Astrocyte (in vitro differentiated cells and primary cell): ENCODE measurements at regions not wholly inside any gene's neighbourhood (a gene's known extent, or its start where the extent isn't known, plus 50 kb on each side); places are given as distances from the start of the nearest gene placed in this dataset.

Experiments
- DNase-seq: peaks from one replicate; pipeline ENCODE4 v3.0.0-alpha.2; 2010; ENCODE audit warnings: low read depth
- FAIRE-seq: peaks from 2 replicates; lab custom pipeline; 2011; peaks lifted over from hg19 to GRCh38; lab: Jason Lieb, UNC
- H2AFZ ChIP-seq: 2 replicates; pipeline ENCODE4 v1.6.0; 2012; ENCODE audit warnings: low read depth, low read length, inconsistent platforms
- H3K27ac ChIP-seq: 2 replicates; pipeline ENCODE4 v1.5.1; 2011; ENCODE audit warnings: low read depth, low read length, inconsistent platforms
- H3K27me3 ChIP-seq: 2 replicates; pipeline ENCODE4 v1.6.0; 2011; ENCODE audit warnings: low read length, inconsistent platforms; ENCODE audit not compliant: insufficient read depth
- H3K36me3 ChIP-seq: 2 replicates; pipeline ENCODE4 v1.5.1; 2011; ENCODE audit warnings: low read length, inconsistent platforms; ENCODE audit not compliant: insufficient read depth
- H3K4me1 ChIP-seq: 2 replicates; pipeline ENCODE4 v1.5.1; 2011; ENCODE audit warnings: low read length, inconsistent platforms; ENCODE audit not compliant: insufficient read depth
- H3K4me2 ChIP-seq: 2 replicates; pipeline ENCODE4 v1.6.0; 2012; ENCODE audit warnings: low read length, inconsistent platforms
- H3K4me3 ChIP-seq: 2 replicates; pipeline ENCODE4 v1.5.1; 2011; ENCODE audit warnings: low read depth, mild to moderate bottlenecking, low read length, inconsistent platforms; ENCODE audit not compliant: insufficient read depth
- H3K79me2 ChIP-seq: 2 replicates; pipeline ENCODE4 v1.6.0; 2012; ENCODE audit warnings: mild to moderate bottlenecking, low read length, inconsistent platforms; ENCODE audit not compliant: insufficient read depth
- H3K9ac ChIP-seq: 2 replicates; pipeline ENCODE4 v1.6.0; 2012; ENCODE audit warnings: mild to moderate bottlenecking, low read length, inconsistent platforms
- H3K9me3 ChIP-seq: 2 replicates; pipeline ENCODE4 v1.5.1; 2012; ENCODE audit warnings: low read depth, mild to moderate bottlenecking, low read length, inconsistent platforms; ENCODE audit not compliant: insufficient read depth
- H4K20me1 ChIP-seq: 2 replicates; pipeline ENCODE4 v1.6.0; 2012; ENCODE audit warnings: low read length, inconsistent platforms; ENCODE audit not compliant: insufficient read depth
- H3K27ac Mint-ChIP-seq: one replicate; pipeline ENCODE4 v1.8.0; 2021; ENCODE audit warnings: mild to moderate bottlenecking, mixed read lengths; ENCODE audit not compliant: unreplicated experiment
- H3K27me3 Mint-ChIP-seq: one replicate; pipeline ENCODE4 v1.8.0; 2021; ENCODE audit warnings: low read depth, mixed read lengths; ENCODE audit not compliant: unreplicated experiment
- H3K36me3 Mint-ChIP-seq: one replicate; pipeline ENCODE4 v1.8.0; 2021; ENCODE audit warnings: low read depth, mixed read lengths; ENCODE audit not compliant: unreplicated experiment
- H3K4me1 Mint-ChIP-seq: one replicate; pipeline ENCODE4 v1.8.0; 2021; ENCODE audit warnings: low read depth, mixed read lengths; ENCODE audit not compliant: unreplicated experiment
- H3K4me3 Mint-ChIP-seq: one replicate; pipeline ENCODE4 v1.8.0; 2021; ENCODE audit warnings: mild to moderate bottlenecking, moderate library complexity, mixed read lengths; ENCODE audit not compliant: unreplicated experiment
- H3K9me3 Mint-ChIP-seq: one replicate; pipeline ENCODE4 v1.8.0; 2021; ENCODE audit warnings: mild to moderate bottlenecking, mixed read lengths; ENCODE audit not compliant: unreplicated experiment
- EZH2 ChIP-seq: IDR thresholded peaks from 2 replicates; pipeline ENCODE4 v1.6.1; 2012; ENCODE audit warnings: mild to moderate bottlenecking, low read length, inconsistent platforms; ENCODE audit not compliant: insufficient read depth
- TF ChIP-seq, protein P1 (sequence below): IDR thresholded peaks from 2 replicates; pipeline ENCODE4 v1.5.1; 2011; ENCODE audit warnings: low read depth, mild to moderate bottlenecking, inconsistent platforms, low read length, moderate library complexity; ENCODE audit not compliant: insufficient read depth

DNA sequence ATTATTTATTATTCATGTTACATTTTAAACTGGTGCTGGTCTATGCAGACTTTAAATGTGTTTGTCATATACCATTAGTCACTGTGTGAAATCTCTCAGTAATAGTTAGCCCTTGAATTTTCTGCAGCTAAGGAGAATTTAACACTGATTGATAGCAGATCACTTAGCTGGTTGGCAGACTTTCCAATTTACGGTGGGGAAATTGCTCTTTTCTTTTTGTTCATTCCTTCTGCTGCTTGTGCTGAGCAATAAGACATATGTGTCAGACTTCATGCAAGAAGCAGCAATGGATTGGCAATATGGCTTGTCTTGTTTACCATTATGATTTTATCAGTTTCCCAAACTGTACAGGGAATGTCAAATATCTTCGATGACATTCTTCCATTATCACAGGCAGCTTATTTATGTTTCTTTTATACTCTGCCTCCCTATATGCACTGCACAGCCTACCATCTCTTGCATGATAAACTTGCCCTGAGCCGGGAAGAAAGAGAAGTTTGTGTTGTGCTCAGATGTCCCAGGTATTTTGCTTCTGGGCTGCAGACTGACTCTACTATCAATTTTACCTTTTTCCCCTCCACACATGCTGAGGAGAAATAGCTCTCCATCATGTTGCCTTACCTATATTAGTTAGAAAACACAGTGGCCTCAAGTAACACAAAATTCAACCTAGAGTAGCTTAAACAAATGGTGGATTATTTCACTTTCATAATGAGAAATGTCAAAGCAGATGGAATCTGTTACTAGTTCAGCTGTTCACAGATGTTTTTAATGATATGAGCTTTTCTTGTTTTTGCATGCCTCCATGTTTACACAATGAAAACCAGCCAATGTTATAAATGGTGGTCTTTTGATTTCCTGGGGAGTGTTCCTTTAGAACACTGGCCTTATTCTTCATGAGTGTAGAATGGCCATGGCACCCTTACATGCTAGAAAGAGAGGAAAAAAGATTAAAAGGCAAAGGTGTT, 968.1 kb upstream of the GOT2 start:
- no peak for TF ChIP-seq EZH2
- TF ChIP-seq, protein P1, sequence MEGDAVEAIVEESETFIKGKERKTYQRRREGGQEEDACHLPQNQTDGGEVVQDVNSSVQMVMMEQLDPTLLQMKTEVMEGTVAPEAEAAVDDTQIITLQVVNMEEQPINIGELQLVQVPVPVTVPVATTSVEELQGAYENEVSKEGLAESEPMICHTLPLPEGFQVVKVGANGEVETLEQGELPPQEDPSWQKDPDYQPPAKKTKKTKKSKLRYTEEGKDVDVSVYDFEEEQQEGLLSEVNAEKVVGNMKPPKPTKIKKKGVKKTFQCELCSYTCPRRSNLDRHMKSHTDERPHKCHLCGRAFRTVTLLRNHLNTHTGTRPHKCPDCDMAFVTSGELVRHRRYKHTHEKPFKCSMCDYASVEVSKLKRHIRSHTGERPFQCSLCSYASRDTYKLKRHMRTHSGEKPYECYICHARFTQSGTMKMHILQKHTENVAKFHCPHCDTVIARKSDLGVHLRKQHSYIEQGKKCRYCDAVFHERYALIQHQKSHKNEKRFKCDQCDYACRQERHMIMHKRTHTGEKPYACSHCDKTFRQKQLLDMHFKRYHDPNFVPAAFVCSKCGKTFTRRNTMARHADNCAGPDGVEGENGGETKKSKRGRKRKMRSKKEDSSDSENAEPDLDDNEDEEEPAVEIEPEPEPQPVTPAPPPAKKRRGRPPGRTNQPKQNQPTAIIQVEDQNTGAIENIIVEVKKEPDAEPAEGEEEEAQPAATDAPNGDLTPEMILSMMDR: no peak
- no peaks in the 10 kb centered on the region for H3K36me3 Mint-ChIP-seq
- no peaks in the 10 kb centered on the region for H3K9me3 Mint-ChIP-seq
- H3K4me1 Mint-ChIP-seq: peaks cover 3% of the 10 kb centered on the region
- Histone ChIP-seq H4K20me1 (no peaks in the 10 kb centered on the region), H3K4me3 (no peak overlapping the region), H3K36me3 (no peaks in the 10 kb centered on the region), H3K4me1 (peaks cover 6% of the 10 kb centered on the region), H3K4me2 (no peak overlapping the region), H3K79me2 (no peaks in the 10 kb centered on the region), H2AFZ (no peak overlapping the region), H3K9me3 (no peaks in the 10 kb centered on the region), H3K27me3 (no peaks in the 10 kb centered on the region), H3K9ac (no peak overlapping the region), H3K27ac (no peak overlapping the region)
- H3K27me3 Mint-ChIP-seq: no peaks in the 10 kb centered on the region
- no peak overlapping the region for H3K27ac Mint-ChIP-seq
- no peak for DNase-seq
- no peak overlapping the region for H3K4me3 Mint-ChIP-seq
- no peak for FAIRE-seq

DNA sequence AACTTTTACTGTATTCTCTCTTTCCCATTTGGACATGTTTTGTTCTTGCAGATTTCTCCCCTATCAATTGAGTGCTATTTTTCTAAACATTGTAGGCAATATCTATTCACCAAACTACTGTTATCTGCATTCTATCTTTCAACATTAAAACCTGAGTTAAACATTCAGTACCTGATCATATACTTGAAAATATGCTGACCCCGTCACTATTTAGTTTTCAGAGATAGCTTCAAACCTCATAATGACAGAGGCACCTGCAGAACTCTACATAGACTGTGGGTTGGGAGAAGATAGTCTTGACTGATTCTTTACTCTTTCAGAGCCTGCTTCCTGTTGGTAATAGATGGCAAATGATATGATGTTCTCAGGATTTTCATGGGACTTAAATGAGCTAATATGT, 965.7 kb upstream of the GOT2 start:
- no peaks in the 10 kb centered on the region for H4K20me1 ChIP-seq
- no peaks in the 10 kb centered on the region for H3K36me3 ChIP-seq
- H2AFZ ChIP-seq: no peak overlapping the region
- H3K36me3 Mint-ChIP-seq: no peaks in the 10 kb centered on the region
- H3K9me3 Mint-ChIP-seq: peaks cover 2% of the 10 kb centered on the region
- DNase-seq: no peak
- no peaks in the 10 kb centered on the region for H3K27me3 Mint-ChIP-seq
- no peak overlapping the region for H3K27ac ChIP-seq
- peaks cover 6% of the 10 kb centered on the region for H3K4me1 ChIP-seq
- no peak overlapping the region for H3K9ac ChIP-seq
- no peak overlapping the region for H3K4me3 Mint-ChIP-seq
- H3K4me3 ChIP-seq: no peak overlapping the region
- H3K27me3 ChIP-seq: no peaks in the 10 kb centered on the region
- FAIRE-seq: no peak
- H3K79me2 ChIP-seq: no peaks in the 10 kb centered on the region
- TF ChIP-seq, protein P1: no peak
- TF ChIP-seq EZH2: no peak
- H3K27ac Mint-ChIP-seq: no peak overlapping the region
- peaks cover 3% of the 10 kb centered on the region for H3K4me1 Mint-ChIP-seq
- no peaks in the 10 kb centered on the region for H3K9me3 ChIP-seq
- no peak overlapping the region for H3K4me2 ChIP-seq
